ENCODE measurements at regions not wholly inside any gene's neighbourhood (a gene's known extent, or its start where the extent isn't known, plus 50 kb on each side); places are given as distances from the start of the nearest gene placed in this dataset.
A peak's percentile ranks its signal among the peaks of the same experiment; 100 is the strongest.

DNA sequence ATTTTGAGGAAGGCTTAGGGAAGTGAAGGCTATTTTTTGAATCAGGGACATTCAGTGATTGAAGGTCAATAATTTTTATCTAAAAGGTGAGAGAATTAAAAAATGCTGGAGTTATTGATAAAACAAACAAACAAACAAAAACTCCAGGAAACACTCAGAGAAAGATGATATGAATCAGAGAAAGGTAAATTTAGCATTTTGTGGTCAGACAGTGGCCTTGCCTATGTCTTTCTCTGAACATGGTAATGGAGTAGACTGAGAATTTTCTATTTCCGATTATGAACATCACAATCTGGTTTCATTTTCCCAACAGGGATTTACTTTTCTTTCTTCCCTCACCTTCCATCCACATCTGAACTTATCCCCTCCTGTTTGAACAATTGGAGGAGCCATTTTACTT is 353.6 kb upstream of the RIOK2 start:
- H3K4me1 ChIP-seq (ENCODE audit: control insufficient read depth, insufficient read depth, low read length, unreplicated experiment) = peaks cover 9% of the 10 kb centered on the region
- H2AFZ ChIP-seq (ENCODE audit: low read length, unreplicated experiment) = no peak overlapping the region
- H3K36me3 ChIP-seq (ENCODE audit: insufficient read depth, low read length) = no peaks in the 10 kb centered on the region
- H3K27me3 ChIP-seq (ENCODE audit: insufficient read depth, low read length) = no peaks in the 10 kb centered on the region
- H3K4me3 ChIP-seq (ENCODE audit: low read depth, low read length) = no peak overlapping the region
- H3K27ac ChIP-seq (ENCODE audit: low read depth, low read length) = no peak overlapping the region
- H3K79me2 ChIP-seq (ENCODE audit: control insufficient read depth, insufficient read depth, low read length, unreplicated experiment) = no peaks in the 10 kb centered on the region

DNA sequence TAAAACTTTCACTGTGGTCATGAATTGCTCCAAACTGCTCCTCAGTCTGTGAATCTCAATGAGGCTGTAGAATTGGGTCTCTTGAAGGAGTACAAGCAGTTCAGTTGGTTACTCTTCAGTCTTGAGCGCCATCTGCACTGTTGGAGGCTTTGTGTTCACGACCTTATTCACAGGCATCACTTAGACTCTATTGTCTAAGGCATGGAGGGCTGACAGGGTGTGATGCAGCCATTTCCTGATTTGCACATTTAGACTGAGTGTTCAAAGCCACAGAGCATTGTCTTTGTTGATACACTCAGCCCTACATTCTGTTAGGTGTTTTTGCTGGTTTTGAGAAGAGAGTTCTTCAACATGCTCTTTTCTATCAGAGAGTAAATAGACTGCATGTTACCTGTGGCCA is 355.9 kb upstream of the RIOK2 start:
- no peaks in the 10 kb centered on the region for H3K27me3 ChIP-seq (ENCODE audit: insufficient read depth, low read length)

DNA sequence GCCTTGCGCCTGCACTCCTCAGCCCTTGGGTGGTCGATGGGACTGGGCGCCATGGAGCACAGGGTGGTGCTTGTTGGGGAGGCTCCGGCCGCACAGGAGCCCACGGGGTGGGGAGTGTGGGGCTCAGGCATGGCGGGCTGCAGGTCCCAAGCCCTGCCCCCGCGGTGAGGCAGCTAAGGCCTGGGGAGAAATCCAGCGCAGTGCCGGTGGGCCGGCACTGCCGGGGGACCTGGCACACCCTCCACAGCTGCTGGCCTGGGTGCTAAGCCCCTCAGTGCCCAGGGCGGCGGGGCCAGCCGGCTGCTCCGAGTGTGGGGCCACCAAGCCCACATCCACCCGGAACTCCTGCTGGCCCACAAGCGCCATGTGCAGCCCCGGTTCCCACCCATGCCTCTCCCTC is 358.8 kb upstream of the RIOK2 start:
- no peaks in the 10 kb centered on the region for H3K36me3 ChIP-seq (ENCODE audit: insufficient read depth, low read length)

More for the DNA sequence above, 355.9 kb upstream of the RIOK2 start:
- Histone ChIP-seq H3K36me3 (ENCODE audit: insufficient read depth, low read length) (no peaks in the 10 kb centered on the region), H3K79me2 (ENCODE audit: control insufficient read depth, insufficient read depth, low read length, unreplicated experiment) (no peaks in the 10 kb centered on the region), H3K4me3 (ENCODE audit: low read depth, low read length) (no peak overlapping the region), H3K4me1 (ENCODE audit: control insufficient read depth, insufficient read depth, low read length, unreplicated experiment) (peaks cover 7% of the 10 kb centered on the region), H3K27ac (ENCODE audit: low read depth, low read length) (no peak overlapping the region), H2AFZ (ENCODE audit: low read length, unreplicated experiment) (no peak overlapping the region)

DNA sequence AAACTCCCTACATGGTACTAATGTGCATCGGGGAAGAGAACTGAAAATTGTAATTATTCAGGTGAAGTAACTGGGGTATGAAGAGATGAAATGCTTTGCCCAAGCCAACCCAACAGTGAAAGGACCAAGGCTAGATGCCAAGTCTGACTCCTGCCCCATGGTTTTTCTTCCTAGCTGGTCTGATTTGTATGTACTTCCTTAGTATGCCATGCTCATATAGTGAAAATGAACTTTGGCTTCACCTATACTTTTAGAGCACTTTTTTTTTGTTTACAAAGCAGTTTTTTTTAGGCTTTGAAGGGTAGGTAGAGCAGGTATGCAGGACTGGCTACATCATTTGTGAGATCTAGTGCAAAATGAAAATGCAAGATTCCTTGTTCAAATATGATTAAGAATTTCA is 359.4 kb upstream of the RIOK2 start:
- no peak overlapping the region for H2AFZ ChIP-seq (ENCODE audit: low read length, unreplicated experiment)
- H3K27ac ChIP-seq (ENCODE audit: low read depth, low read length) = no peak overlapping the region
- H3K27me3 ChIP-seq (ENCODE audit: insufficient read depth, low read length) = no peaks in the 10 kb centered on the region
- no peaks in the 10 kb centered on the region for H3K36me3 ChIP-seq (ENCODE audit: insufficient read depth, low read length)
- no peaks in the 10 kb centered on the region for H3K79me2 ChIP-seq (ENCODE audit: control insufficient read depth, insufficient read depth, low read length, unreplicated experiment)
- H3K4me1 ChIP-seq (ENCODE audit: control insufficient read depth, insufficient read depth, low read length, unreplicated experiment) = peaks cover 17% of the 10 kb centered on the region
- no peak overlapping the region for H3K4me3 ChIP-seq (ENCODE audit: low read depth, low read length)

More for the DNA sequence above, 358.8 kb upstream of the RIOK2 start:
- Histone ChIP-seq H3K4me3 (ENCODE audit: low read depth, low read length) (no peak overlapping the region), H3K27ac (ENCODE audit: low read depth, low read length) (no peak overlapping the region), H3K79me2 (ENCODE audit: control insufficient read depth, insufficient read depth, low read length, unreplicated experiment) (no peaks in the 10 kb centered on the region), H3K27me3 (ENCODE audit: insufficient read depth, low read length) (no peaks in the 10 kb centered on the region), H3K4me1 (ENCODE audit: control insufficient read depth, insufficient read depth, low read length, unreplicated experiment) (peaks cover 15% of the 10 kb centered on the region), H2AFZ (ENCODE audit: low read length, unreplicated experiment) (no peak overlapping the region)

DNA sequence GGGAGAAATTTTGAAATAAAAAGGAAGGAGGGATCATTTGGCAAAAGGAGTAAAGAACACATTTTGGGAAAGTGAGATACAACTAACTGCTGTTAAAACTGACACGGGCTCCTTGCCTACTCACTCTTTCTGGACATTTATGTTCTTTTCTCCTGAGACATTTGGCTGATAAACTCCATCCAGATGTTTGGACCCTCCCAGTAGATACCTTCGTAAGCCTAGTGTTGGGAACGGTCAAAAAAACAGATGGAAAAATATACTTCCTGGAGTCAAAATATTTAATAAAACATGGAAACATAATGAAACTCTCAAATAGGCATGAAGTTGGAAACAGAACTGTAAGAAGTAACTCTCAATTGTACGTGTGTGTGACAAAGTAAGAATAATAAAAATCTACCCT is 360.1 kb upstream of the RIOK2 start:
- no peaks in the 10 kb centered on the region for H3K27me3 ChIP-seq (ENCODE audit: insufficient read depth, low read length)
- H3K79me2 ChIP-seq (ENCODE audit: control insufficient read depth, insufficient read depth, low read length, unreplicated experiment) = no peaks in the 10 kb centered on the region
- H2AFZ ChIP-seq (ENCODE audit: low read length, unreplicated experiment) = no peak overlapping the region
- H3K4me3 ChIP-seq (ENCODE audit: low read depth, low read length) = no peak overlapping the region
- H3K27ac ChIP-seq (ENCODE audit: low read depth, low read length) = no peak overlapping the region
- no peaks in the 10 kb centered on the region for H3K36me3 ChIP-seq (ENCODE audit: insufficient read depth, low read length)
- peaks cover 20% of the 10 kb centered on the region for H3K4me1 ChIP-seq (ENCODE audit: control insufficient read depth, insufficient read depth, low read length, unreplicated experiment)

DNA sequence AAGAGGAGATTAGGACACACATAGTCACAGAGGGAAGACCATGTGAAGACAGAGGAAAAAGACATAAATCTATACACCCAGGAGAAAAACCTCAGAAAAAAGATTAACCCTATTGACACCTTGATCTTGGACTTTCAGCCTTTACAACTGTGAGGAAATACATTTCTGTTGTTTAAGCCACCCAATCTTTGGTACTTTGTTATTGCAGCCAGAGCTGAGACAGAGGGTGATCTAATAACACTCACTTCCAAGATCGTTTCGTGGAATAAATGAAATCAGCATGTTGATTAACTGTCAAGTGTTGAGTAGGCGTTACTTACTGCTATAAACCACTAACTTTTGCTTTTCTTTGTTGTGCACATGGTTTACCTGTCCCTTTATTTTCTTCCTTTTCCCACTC is 361.2 kb upstream of the RIOK2 start:
- Histone ChIP-seq H3K4me3 (ENCODE audit: low read depth, low read length) (peak overlapping the region; percentile 34), H3K27me3 (ENCODE audit: insufficient read depth, low read length) (no peaks in the 10 kb centered on the region), H3K36me3 (ENCODE audit: insufficient read depth, low read length) (no peaks in the 10 kb centered on the region), H3K27ac (ENCODE audit: low read depth, low read length) (no peak overlapping the region), H3K79me2 (ENCODE audit: control insufficient read depth, insufficient read depth, low read length, unreplicated experiment) (no peaks in the 10 kb centered on the region), H3K4me1 (ENCODE audit: control insufficient read depth, insufficient read depth, low read length, unreplicated experiment) (peaks cover 25% of the 10 kb centered on the region), H2AFZ (ENCODE audit: low read length, unreplicated experiment) (peak overlapping the region; percentile 94)

DNA sequence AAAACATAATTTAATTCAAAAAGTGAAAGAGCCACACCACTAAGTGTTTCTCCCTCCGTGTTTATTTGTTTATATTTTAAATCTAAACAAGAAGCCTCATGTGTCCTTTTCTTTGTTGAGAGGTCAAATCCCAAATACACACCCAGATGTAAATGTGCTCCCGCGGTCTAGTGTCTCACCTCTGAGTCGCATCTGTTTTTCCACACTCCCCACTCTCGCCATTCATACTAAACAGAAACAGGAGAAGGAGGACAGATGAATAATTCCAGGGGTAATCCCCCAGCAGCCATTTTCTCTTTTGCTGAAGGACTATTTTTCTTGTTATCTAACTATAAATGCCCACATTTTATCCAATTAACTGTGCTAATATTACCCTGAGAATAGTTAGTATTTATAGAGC is 361.6 kb upstream of the RIOK2 start:
- no peaks in the 10 kb centered on the region for H3K79me2 ChIP-seq (ENCODE audit: control insufficient read depth, insufficient read depth, low read length, unreplicated experiment)
- H2AFZ ChIP-seq (ENCODE audit: low read length, unreplicated experiment) = peak overlapping the region; percentile 94
- no peaks in the 10 kb centered on the region for H3K36me3 ChIP-seq (ENCODE audit: insufficient read depth, low read length)
- H3K27me3 ChIP-seq (ENCODE audit: insufficient read depth, low read length) = no peaks in the 10 kb centered on the region
- peaks cover 28% of the 10 kb centered on the region for H3K4me1 ChIP-seq (ENCODE audit: control insufficient read depth, insufficient read depth, low read length, unreplicated experiment)
- H3K4me3 ChIP-seq (ENCODE audit: low read depth, low read length) = peak overlapping the region; percentile 34
- no peak overlapping the region for H3K27ac ChIP-seq (ENCODE audit: low read depth, low read length)

DNA sequence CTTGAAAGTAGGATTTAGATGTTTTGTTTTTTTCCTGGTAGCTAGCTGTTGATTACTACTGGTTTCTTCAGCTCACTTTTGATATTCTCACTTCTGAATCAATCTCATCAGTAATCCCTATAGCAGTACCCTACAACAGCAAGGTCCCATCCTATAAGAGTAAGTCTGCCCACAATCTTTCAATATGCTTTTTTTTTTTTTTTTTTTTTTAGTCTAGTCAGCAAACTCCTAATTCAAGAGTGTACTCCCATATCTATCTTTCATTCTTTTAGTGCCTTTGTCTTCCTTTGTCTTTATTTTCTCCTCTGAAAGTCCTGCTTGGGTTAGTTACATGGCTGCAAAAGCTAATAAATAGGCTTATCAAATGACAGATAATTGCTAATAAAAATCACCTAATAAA is 362.4 kb upstream of the RIOK2 start:
- H2AFZ ChIP-seq (ENCODE audit: low read length, unreplicated experiment) = peak overlapping the region; percentile 94
- H3K79me2 ChIP-seq (ENCODE audit: control insufficient read depth, insufficient read depth, low read length, unreplicated experiment) = no peaks in the 10 kb centered on the region
- H3K27me3 ChIP-seq (ENCODE audit: insufficient read depth, low read length) = no peaks in the 10 kb centered on the region
- H3K36me3 ChIP-seq (ENCODE audit: insufficient read depth, low read length) = no peaks in the 10 kb centered on the region
- peaks cover 36% of the 10 kb centered on the region for H3K4me1 ChIP-seq (ENCODE audit: control insufficient read depth, insufficient read depth, low read length, unreplicated experiment)
- H3K4me3 ChIP-seq (ENCODE audit: low read depth, low read length) = no peak overlapping the region
- no peak overlapping the region for H3K27ac ChIP-seq (ENCODE audit: low read depth, low read length)

DNA sequence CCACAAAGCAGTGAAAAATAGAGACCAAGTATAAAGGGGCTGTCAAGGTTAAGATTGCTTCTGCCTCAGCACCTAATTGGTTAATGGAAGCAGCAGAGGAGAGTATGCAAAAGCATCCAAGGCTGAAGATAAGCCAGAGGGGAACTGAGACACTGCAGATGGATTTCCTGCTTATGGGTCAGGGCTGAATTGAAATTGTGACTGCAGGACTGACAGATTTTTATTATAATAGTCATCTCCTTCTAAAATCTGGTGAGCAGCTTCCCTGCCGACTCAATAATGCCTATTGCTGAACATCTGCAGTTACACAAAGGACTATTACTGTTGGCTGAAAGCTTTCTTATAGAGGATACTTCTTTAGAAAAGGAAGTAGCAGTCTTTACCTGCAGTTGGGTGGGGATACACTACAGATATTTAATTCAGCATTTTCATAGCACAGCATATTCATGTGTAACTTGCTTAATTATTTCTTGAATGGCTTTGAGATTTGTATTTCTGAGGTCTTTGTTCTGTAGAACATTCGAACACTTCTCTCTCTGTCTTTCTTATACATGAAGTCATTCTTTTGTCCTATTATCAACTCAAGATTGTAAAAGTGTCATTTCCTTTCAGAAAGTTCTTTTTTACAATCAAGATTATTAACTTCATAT is 363.0 kb upstream of the RIOK2 start:
- Histone ChIP-seq H2AFZ (ENCODE audit: low read length, unreplicated experiment) (no peak overlapping the region), H3K27me3 (ENCODE audit: insufficient read depth, low read length) (no peaks in the 10 kb centered on the region), H3K36me3 (ENCODE audit: insufficient read depth, low read length) (no peaks in the 10 kb centered on the region), H3K4me3 (ENCODE audit: low read depth, low read length) (no peak overlapping the region), H3K27ac (ENCODE audit: low read depth, low read length) (no peak overlapping the region), H3K79me2 (ENCODE audit: control insufficient read depth, insufficient read depth, low read length, unreplicated experiment) (no peaks in the 10 kb centered on the region), H3K4me1 (ENCODE audit: control insufficient read depth, insufficient read depth, low read length, unreplicated experiment) (peaks cover 37% of the 10 kb centered on the region)

DNA sequence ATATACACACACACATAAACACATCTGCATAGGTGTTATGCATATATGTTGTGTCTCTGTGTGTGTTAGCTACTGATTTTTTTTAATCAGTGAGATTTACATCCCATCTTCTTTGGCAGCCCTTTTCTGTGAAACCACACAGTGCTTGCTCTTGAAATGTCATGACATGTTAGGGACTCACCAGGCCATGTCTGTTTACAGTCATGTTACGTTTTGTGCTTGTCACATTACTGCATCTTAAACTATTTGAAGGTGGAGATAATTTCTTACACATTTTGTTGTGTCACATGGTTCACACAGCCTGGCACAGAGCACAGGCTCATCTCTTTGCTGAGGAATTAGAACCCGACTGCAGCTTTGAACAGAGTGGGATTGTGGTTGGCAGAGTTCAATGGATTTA is 364.4 kb upstream of the RIOK2 start:
- Histone ChIP-seq H3K4me1 (ENCODE audit: control insufficient read depth, insufficient read depth, low read length, unreplicated experiment) (peaks cover 37% of the 10 kb centered on the region), H3K36me3 (ENCODE audit: insufficient read depth, low read length) (no peaks in the 10 kb centered on the region), H3K27ac (ENCODE audit: low read depth, low read length) (0 out of 2 replicates have a peak overlapping the region, but pooled peaks have one; percentile 23)

DNA sequence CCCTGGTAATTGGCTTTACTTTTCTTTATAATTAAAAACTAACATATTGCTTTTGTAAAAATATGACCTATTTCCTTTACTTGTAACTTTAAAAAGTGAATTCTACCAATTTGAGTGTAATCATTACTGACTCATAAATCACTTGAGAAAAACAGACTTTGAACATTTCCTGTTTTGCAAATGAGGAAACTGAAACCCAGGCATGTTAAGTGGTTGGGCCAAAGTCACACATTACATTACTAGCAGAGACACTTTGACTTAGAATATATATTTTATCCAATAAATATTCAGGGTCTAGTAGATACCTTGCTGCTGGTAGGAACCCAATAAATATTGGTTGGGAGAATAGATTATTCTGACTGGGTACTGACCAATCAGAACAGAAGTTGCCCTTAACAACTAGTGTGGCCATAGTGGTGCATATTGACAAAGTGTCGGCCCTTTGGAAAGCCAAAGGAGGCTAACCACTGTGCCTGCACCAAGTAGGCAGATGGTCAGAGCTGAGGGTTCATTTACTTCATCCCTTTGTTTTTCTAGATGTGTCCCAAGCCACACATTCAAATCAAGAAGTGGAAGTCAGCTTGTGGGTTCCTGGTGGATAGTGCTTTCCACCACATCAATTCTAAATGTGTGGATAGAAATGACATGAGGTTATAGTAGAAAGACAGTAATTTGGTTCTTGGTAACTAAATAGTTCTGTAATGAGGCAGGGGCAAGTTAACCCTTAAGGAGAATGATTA is 365.1 kb upstream of the RIOK2 start:
- Histone ChIP-seq H3K27me3 (ENCODE audit: insufficient read depth, low read length) (no peaks in the 10 kb centered on the region), H2AFZ (ENCODE audit: low read length, unreplicated experiment) (peak overlapping the region; percentile 10), H3K27ac (ENCODE audit: low read depth, low read length) (peak overlapping the region; percentile 23), H3K36me3 (ENCODE audit: insufficient read depth, low read length) (no peaks in the 10 kb centered on the region), H3K79me2 (ENCODE audit: control insufficient read depth, insufficient read depth, low read length, unreplicated experiment) (no peaks in the 10 kb centered on the region), H3K4me3 (ENCODE audit: low read depth, low read length) (no peak overlapping the region), H3K4me1 (ENCODE audit: control insufficient read depth, insufficient read depth, low read length, unreplicated experiment) (peaks cover 37% of the 10 kb centered on the region)

More for the DNA sequence above, 364.4 kb upstream of the RIOK2 start:
- Histone ChIP-seq H3K4me3 (ENCODE audit: low read depth, low read length) (no peak overlapping the region), H2AFZ (ENCODE audit: low read length, unreplicated experiment) (no peak overlapping the region), H3K27me3 (ENCODE audit: insufficient read depth, low read length) (no peaks in the 10 kb centered on the region), H3K79me2 (ENCODE audit: control insufficient read depth, insufficient read depth, low read length, unreplicated experiment) (no peaks in the 10 kb centered on the region)

Data from ACC112 (cell line).